HG03558 (cell line): ENCODE measurements at regions not wholly inside any gene's neighbourhood (a gene's known extent, or its start where the extent isn't known, plus 50 kb on each side); places are given as distances from the start of the nearest gene placed in this dataset.

Experiments
- ATAC-seq: cut with Tn5 transposase; IDR thresholded peaks from one replicate; pipeline ENCODE4 v1.9.1; 2021; ENCODE audit warnings: moderate number of reproducible peaks; ENCODE audit not compliant: unreplicated experiment; ENCODE audit errors: extremely low read depth

GRCh38 chr1:80036690-80037432 lies 1030.3 kb upstream of the ADGRL4 start:
- no peak for ATAC-seq

- ATAC-seq, result no peak
Measured at GRCh38 chr1:80023358-80023757, 1016.8 kb upstream of the ADGRL4 start.

GRCh38 chr1:80021891-80022290 lies 1015.4 kb upstream of the ADGRL4 start:
- no peak for ATAC-seq

DNA sequence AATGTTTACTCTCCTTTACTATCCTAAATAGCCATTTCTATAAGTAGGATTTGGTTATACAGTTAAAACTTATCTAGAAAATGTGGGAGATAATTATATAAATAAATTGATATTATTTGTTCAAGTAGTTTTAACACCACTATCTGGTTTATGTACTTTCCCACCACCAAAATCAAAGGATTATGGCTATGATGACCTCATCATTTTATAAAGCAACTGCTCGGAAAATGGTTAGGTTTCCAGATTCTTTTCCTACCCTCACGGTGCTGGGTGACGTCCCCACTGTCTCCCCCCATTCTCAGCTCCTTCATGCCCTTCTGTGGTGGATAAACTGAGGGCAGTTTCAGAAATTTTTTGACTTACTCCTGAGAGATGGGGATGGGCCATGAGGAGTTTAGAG lies 1011.8 kb upstream of the ADGRL4 start:
- ATAC-seq, result no peak

GRCh38 chr1:80008934-80009333 lies 1002.4 kb upstream of the ADGRL4 start:
- no peak for ATAC-seq

- ATAC-seq, result no peak
Measured at GRCh38 chr1:80003250-80003649, 996.7 kb upstream of the ADGRL4 start.

DNA sequence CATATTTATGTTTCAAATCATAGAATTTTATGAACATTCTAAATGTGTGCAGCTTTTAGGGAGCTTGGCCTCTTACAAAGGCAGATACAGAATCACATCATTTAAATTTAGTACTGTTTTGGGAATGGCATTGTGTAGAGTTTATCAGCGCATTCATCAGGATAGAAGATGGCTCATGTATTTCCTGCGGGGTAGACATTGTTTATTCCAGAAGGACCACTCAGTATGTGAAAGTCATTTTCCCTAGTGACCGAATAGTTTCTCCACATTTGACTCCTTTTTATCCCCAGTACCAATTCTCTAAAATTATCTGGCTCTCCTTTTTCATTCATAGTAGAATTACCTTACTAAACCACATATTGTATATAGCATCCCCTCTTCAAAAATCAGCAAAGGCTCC lies 981.9 kb upstream of the ADGRL4 start:
- ATAC-seq, result no peak

- ATAC-seq, result no peak
Measured at GRCh38 chr1:79982211-79982610, 975.7 kb upstream of the ADGRL4 start.

DNA sequence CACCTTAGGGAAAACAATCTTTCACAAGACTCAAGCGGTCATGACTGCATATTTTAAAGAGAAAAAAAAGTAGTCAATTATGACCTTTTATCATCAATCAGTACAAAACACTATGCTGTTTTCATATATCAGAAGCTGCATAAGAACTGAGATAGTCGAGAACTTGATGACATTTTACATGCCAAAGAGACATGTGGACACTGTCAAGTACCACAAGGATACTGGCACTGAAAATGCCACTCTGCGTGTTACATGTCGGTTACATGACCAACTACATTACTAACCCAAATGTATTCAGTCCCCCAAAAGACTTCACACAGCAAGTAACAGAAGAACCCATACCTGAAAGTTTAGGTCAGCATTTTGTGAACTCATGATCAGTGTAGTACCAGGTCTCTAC lies 975.0 kb upstream of the ADGRL4 start:
- no peak for ATAC-seq

DNA sequence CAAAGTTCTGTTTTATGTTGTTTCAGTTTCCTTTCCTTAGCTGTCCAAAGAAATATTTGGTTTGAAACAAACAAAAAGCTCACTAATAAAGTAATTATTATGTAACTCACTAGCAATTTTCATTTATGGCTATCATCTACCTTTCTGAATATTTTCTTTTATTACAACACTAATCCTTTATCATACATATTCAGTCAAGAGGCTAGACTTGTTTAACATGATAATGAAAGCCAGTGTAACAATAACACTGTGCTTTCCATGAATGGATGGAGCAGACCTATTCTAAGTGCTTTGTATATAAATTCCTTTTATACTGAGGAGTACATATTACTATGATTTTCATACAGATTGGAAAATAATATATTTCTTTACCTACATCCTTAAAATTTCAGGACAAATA lies 972.8 kb upstream of the ADGRL4 start:
- no peak for ATAC-seq

- ATAC-seq, result no peak
Measured at GRCh38 chr1:79976287-79976686, 969.8 kb upstream of the ADGRL4 start.

- no peak for ATAC-seq
Measured at GRCh38 chr1:79974659-79975058, 968.1 kb upstream of the ADGRL4 start.

DNA sequence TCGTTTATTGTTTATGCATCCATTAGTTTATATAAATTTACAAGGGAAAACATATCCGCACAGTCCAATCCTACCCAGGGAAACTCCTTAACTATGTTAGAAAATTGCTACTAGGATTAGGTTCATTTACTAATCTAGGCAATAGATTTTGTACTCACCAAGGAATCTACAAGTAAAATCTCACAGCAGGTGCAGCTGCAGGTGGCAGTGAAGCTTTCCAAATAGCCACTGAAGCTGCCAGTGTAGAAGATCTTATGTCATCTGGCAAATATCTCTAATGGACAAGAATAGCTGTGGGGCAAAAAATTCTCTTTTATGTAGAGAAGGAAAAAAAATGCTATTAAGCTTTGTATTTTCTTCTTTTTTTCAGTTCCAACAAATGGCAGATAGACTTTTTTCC lies 963.4 kb upstream of the ADGRL4 start:
- no peak for ATAC-seq

DNA sequence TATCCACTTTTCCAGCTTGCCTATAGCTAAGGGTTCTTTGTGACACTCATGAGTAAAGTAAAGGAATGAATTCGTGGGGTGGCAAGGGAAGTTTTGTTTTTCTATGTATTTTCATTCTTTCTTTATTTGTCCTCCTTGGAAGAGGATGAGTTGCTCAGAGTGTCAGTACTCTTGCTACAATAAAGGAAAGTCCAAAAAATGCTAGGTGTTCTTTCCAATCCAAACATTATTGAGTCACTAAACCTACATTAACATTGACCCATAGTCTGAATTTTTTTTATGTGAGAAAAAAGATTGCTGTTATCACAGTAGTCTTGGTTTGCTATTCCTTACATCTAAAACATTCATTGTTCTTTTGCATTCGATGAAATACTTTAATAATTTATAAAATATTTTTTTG lies 959.9 kb upstream of the ADGRL4 start:
- no peak for ATAC-seq

GRCh38 chr1:79959635-79960034 lies 953.1 kb upstream of the ADGRL4 start:
- ATAC-seq, result no peak

DNA sequence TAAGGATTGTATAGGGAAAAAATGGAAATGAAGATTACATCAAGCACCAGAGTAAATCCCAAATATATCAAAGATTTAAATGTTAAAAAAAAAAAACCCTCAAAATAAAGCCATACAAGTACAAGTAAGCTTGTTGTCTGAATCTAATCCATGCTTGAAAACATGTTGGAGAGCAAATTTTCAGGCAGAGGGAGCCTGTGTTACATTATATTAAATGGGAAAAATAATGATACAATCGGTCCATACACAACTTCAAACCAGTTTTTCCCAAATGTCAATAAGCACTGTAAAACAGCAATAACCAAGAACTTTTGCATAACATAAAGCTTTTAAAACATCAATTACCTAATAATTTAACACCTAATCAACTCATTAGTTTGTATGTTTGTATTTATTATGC lies 949.4 kb upstream of the ADGRL4 start:
- no peak for ATAC-seq

- ATAC-seq, result no peak
Measured at GRCh38 chr1:79950511-79950910, 944.0 kb upstream of the ADGRL4 start.

- no peak for ATAC-seq
Measured at GRCh38 chr1:79945391-79945790, 938.9 kb upstream of the ADGRL4 start.

DNA sequence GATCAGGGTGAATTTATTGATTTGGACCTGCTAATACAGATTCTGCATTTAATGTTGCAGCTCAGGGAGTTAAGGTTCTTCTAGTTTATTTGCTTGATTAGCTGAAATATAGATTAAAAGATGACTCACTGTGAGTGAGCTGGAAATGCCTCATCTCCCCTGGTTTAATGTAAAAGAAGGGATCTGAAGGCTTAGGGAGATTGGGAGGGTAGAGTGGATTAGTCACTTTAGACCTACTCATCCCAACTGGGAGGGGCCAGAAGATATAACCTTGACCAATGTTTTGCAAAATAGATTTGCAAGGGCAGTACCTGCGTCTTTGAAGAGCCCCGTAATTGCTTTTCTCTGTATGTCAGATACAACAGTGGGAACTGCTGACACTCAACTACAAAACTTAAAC lies 922.8 kb upstream of the ADGRL4 start:
- ATAC-seq, result no peak

- no peak for ATAC-seq
Measured at GRCh38 chr1:79928901-79929300, 922.4 kb upstream of the ADGRL4 start.

- ATAC-seq, result no peak
Measured at GRCh38 chr1:79920960-79921669, 914.6 kb upstream of the ADGRL4 start.

- ATAC-seq, result no peak
Measured at GRCh38 chr1:79914896-79915295, 908.4 kb upstream of the ADGRL4 start.
